Hepatocyte (in vitro differentiated cells): ENCODE measurements at regions not wholly inside any gene's neighbourhood (a gene's known extent, or its start where the extent isn't known, plus 50 kb on each side); places are given as distances from the start of the nearest gene placed in this dataset.

ENCODE experiments used
- DNase-seq: peaks from one replicate; pipeline ENCODE4 v3.0.0-alpha.2; 2016; ENCODE audit warnings: low spot score
- H2AFZ ChIP-seq: fragments of 200-600 bp; sonication (generic); 2 replicates; pipeline ENCODE4 v1.6.0; 2016; ENCODE audit warnings: antibody characterized with exemption, mild to moderate bottlenecking
- H3K27ac ChIP-seq: fragments of 200-600 bp; sonication (generic); 2 replicates; pipeline ENCODE4 v1.5.1; 2016; ENCODE audit warnings: mild to moderate bottlenecking
- H3K27me3 ChIP-seq: fragments of 200-600 bp; sonication (generic); 2 replicates; pipeline ENCODE4 v1.6.1; 2016
- H3K36me3 ChIP-seq: fragments of 200-600 bp; sonication (generic); replicated peaks from 2 replicates; pipeline ENCODE4 v1.5.1; 2016; ENCODE audit warnings: low read depth; ENCODE audit not compliant: insufficient read depth
- H3K4me1 ChIP-seq: fragments of 200-600 bp; sonication (generic); 2 replicates; pipeline ENCODE4 v1.5.1; 2016; ENCODE audit warnings: mild to moderate bottlenecking, moderate library complexity; ENCODE audit not compliant: insufficient read depth
- H3K4me2 ChIP-seq: fragments of 200-600 bp; sonication (generic); 2 replicates; pipeline ENCODE4 v1.6.0; 2016
- H3K4me3 ChIP-seq: fragments of 200-600 bp; sonication (generic); 2 replicates; pipeline ENCODE4 v1.5.1; 2016; ENCODE audit warnings: mild to moderate bottlenecking
- H3K79me2 ChIP-seq: fragments of 200-600 bp; sonication (generic); 2 replicates; pipeline ENCODE4 v1.6.0; 2017; ENCODE audit warnings: mild to moderate bottlenecking
- H3K9me2 ChIP-seq: fragments of 200-600 bp; sonication (generic); replicated peaks from 2 replicates; pipeline ENCODE4 v1.6.0; 2017; ENCODE audit warnings: mild to moderate bottlenecking; ENCODE audit not compliant: insufficient read depth
- H3K9me3 ChIP-seq: fragments of 200-600 bp; sonication (generic); 2 replicates; pipeline ENCODE4 v1.5.1; 2016; ENCODE audit warnings: low read depth, mild to moderate bottlenecking
- H4K20me1 ChIP-seq: fragments of 200-600 bp; sonication (generic); 2 replicates; pipeline ENCODE4 v1.6.0; 2016; ENCODE audit warnings: mild to moderate bottlenecking; ENCODE audit not compliant: insufficient read depth, poor library complexity, severe bottlenecking
- EZH2 ChIP-seq: fragments of 200-600 bp; sonication (generic); IDR thresholded peaks from 2 replicates; pipeline ENCODE4 v1.6.1; 2016; ENCODE audit warnings: antibody characterized with exemption, mild to moderate bottlenecking, borderline replicate concordance
- EZH2phosphoT487 ChIP-seq: fragments of 200-600 bp; sonication (generic); IDR thresholded peaks from one replicate; pipeline ENCODE4 v1.6.1; 2018; ENCODE audit warnings: antibody characterized with exemption, mild to moderate bottlenecking, low read depth, moderate library complexity; ENCODE audit not compliant: unreplicated experiment, severe bottlenecking
- whole genome bisulfite sequencing: methylation state at CpG from one replicate; pipeline ENCODE4 v1.1.6; 2016; ENCODE audit warnings: low lambda C conversion rate; ENCODE audit errors: missing lambda C conversion rate; 5-methylcytosine and 5-hydroxymethylcytosine counted together
- TF ChIP-seq, protein P1 (sequence below): fragments of 200-600 bp; sonication (generic); IDR thresholded peaks from 2 replicates; pipeline ENCODE4 v1.5.1; 2016; ENCODE audit warnings: antibody characterized with exemption, mild to moderate bottlenecking; ENCODE audit not compliant: poor library complexity

DNA sequence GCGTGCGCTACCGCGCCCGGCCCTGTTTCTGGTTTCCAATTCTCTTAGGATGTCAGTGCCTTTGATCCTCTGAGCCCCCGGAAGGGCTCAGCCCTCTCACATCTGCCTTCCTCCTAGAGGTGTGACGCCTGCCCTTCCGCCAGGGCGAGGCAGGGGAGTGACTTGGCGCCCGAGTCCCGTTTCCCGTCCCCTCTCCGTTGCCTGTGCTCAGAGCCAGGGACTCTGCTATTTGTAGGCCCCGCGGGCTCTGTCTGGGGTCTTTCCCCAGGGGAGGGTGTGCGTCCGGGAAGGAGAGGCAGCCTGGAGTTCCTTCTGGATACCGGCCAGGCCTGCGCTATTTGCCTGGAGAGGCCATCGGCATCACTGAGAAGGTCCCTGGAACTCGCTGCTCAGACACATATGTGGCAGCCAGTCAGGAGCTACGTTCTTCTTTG, 103.7 kb upstream of the TAF1B start:
- Histone ChIP-seq H3K4me2 (no peak overlapping the region), H2AFZ (no peak overlapping the region), H3K27ac (no peak overlapping the region), H3K9me2 (no peaks in the 10 kb centered on the region), H3K9me3 (no peaks in the 10 kb centered on the region), H3K4me3 (no peak overlapping the region), H3K4me1 (no peaks in the 10 kb centered on the region), H3K36me3 (no peaks in the 10 kb centered on the region), H3K79me2 (no peaks in the 10 kb centered on the region), H4K20me1 (no peaks in the 10 kb centered on the region), H3K27me3 (no peaks in the 10 kb centered on the region)
- TF ChIP-seq EZH2phosphoT487, result no peak
- TF ChIP-seq, protein P1, sequence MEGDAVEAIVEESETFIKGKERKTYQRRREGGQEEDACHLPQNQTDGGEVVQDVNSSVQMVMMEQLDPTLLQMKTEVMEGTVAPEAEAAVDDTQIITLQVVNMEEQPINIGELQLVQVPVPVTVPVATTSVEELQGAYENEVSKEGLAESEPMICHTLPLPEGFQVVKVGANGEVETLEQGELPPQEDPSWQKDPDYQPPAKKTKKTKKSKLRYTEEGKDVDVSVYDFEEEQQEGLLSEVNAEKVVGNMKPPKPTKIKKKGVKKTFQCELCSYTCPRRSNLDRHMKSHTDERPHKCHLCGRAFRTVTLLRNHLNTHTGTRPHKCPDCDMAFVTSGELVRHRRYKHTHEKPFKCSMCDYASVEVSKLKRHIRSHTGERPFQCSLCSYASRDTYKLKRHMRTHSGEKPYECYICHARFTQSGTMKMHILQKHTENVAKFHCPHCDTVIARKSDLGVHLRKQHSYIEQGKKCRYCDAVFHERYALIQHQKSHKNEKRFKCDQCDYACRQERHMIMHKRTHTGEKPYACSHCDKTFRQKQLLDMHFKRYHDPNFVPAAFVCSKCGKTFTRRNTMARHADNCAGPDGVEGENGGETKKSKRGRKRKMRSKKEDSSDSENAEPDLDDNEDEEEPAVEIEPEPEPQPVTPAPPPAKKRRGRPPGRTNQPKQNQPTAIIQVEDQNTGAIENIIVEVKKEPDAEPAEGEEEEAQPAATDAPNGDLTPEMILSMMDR, result no peak
- TF ChIP-seq EZH2, result no peak
- DNase-seq, result no peak
- WGBS, result 91% methylated on average over 23 of the region's 23 CpGs

DNA sequence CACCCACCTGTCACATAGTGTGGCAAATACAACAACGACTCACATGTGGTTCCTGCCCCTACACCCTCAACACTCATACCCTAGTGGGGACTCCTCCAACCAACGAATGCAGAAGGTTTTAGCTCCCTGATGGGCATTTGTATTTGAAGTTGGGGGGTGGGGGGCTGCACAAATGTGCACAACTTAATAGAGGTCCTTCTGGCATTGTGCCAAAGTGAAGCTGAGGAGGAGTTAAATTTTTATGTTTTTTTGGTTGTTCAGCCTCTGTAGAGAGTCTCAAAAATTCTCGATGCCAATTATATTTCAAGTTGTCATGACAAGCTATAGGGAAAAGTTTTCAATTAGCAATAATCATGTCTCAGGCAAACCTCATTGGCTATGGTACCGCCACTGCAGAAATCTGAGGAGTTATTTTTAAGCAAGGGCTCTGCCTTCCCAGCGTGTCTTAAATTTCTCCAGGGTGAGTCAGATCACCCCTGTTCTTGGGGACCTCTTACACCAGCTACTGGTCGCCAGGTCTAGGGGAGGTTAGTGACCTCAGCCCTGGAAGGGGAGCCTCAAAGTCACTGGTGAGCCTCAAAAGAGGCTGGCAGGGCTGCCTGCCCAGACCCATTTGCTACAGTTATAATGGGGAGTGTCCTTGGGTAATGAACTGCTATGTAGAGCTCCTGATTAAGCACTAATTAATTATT, 102.7 kb upstream of the TAF1B start:
- H3K4me2 ChIP-seq, result no peak overlapping the region
- no peaks in the 10 kb centered on the region for H4K20me1 ChIP-seq
- no peaks in the 10 kb centered on the region for H3K36me3 ChIP-seq
- WGBS, result 86% methylated on average over 6 of the region's 6 CpGs
- TF ChIP-seq, protein P1, result no peak
- no peak for TF ChIP-seq EZH2phosphoT487
- no peak for TF ChIP-seq EZH2
- H2AFZ ChIP-seq, result no peak overlapping the region
- DNase-seq, result no peak
- no peaks in the 10 kb centered on the region for H3K27me3 ChIP-seq
- H3K4me3 ChIP-seq, result no peak overlapping the region
- H3K79me2 ChIP-seq, result no peaks in the 10 kb centered on the region
- no peaks in the 10 kb centered on the region for H3K9me3 ChIP-seq
- no peaks in the 10 kb centered on the region for H3K4me1 ChIP-seq
- H3K27ac ChIP-seq, result no peak overlapping the region
- H3K9me2 ChIP-seq, result no peaks in the 10 kb centered on the region

DNA sequence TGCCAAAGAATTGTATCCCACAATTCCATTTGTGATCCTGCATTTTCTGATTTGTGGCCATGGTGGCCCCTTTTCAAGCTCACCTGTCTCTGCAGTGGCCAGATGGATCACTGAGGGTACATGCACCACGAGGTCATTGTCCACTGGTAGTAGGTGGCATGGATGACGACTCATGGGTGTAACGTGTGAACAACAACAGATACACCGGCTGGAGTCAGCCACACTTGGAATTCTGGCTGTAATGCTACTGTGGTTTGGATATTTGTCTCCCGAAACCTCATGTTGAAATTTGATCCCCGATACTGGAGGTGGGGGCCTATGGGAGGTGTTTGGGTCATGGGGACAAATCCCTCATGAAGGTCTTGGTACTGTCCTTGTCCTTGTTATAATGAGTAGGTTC, 102.2 kb upstream of the TAF1B start:
- no peak for DNase-seq
- H2AFZ ChIP-seq, result no peak overlapping the region
- TF ChIP-seq EZH2phosphoT487 (no peak), EZH2 (no peak)
- TF ChIP-seq, protein P1, result no peak
- 79% methylated on average over 6 of the region's 6 CpGs for WGBS
- H3K36me3 ChIP-seq, result no peaks in the 10 kb centered on the region
- H3K9me3 ChIP-seq, result no peaks in the 10 kb centered on the region
- H3K9me2 ChIP-seq, result no peaks in the 10 kb centered on the region
- no peak overlapping the region for H3K4me3 ChIP-seq
- H3K79me2 ChIP-seq, result no peaks in the 10 kb centered on the region
- H3K27ac ChIP-seq, result no peak overlapping the region
- H3K4me1 ChIP-seq, result no peaks in the 10 kb centered on the region
- H3K4me2 ChIP-seq, result no peak overlapping the region
- no peaks in the 10 kb centered on the region for H3K27me3 ChIP-seq
- no peaks in the 10 kb centered on the region for H4K20me1 ChIP-seq

DNA sequence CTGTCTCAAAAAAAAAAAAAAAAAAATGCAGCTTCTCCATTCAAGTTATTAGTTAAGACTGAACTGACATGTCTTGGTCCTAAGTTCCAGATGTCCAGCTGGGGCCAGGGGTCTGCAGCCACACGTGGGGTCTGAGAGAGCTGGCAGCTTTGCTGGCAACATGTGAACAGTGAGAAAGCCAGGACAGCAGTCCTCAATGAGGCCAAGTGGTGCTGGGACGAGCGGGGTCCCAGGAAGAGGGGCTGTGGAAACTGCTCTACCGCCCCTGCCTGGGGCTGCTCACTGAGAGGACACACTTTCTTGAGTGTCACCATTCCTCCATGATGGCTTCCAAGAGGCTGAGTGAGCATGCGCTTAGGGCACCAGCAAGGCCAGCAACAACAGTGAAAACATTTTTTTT, 100.7 kb upstream of the TAF1B start:
- WGBS, result 76% methylated on average over 5 of the region's 5 CpGs
- no peak overlapping the region for H3K4me3 ChIP-seq

More for the DNA sequence above, 100.7 kb upstream of the TAF1B start:
- Histone ChIP-seq H3K27me3 (no peaks in the 10 kb centered on the region), H3K27ac (no peak overlapping the region), H3K4me1 (no peaks in the 10 kb centered on the region), H3K36me3 (no peaks in the 10 kb centered on the region), H4K20me1 (no peaks in the 10 kb centered on the region), H3K9me2 (no peaks in the 10 kb centered on the region), H3K79me2 (no peaks in the 10 kb centered on the region), H2AFZ (no peak overlapping the region), H3K9me3 (no peaks in the 10 kb centered on the region), H3K4me2 (no peak overlapping the region)
- no peak for DNase-seq
- TF ChIP-seq EZH2, result no peak
- TF ChIP-seq, protein P1, result no peak
- no peak for TF ChIP-seq EZH2phosphoT487
